Gastroesophageal sphincter (tissue), 4 donors: ENCODE measurements at regions not wholly inside any gene's neighbourhood (a gene's known extent, or its start where the extent isn't known, plus 50 kb on each side); places are given as distances from the start of the nearest gene placed in this dataset.

Experiments
- ATAC-seq: fragments of 150-250 bp; one replicate; pipeline ENCODE4 v1.9.1; 2016; ENCODE audit warnings: mild to moderate bottlenecking, moderate library complexity
- H3K27ac ChIP-seq, 4 donors: fragments of 200-600 bp; sonication (generic) in 3 of 4; 1 replicate in 3 of 4; 2 replicates in 1 of 4; pipeline ENCODE4 v1.5.1; 2016 to 2019
- H3K27me3 ChIP-seq: fragments of 200-600 bp; sonication (generic); one replicate; pipeline ENCODE4 v1.5.1; 2019
- H3K36me3 ChIP-seq, 2 donors: fragments of 200-600 bp; sonication (generic); one replicate each; pipeline ENCODE4 v1.5.1; 2019; ENCODE audit warnings: control low read depth in 1 of 2
- H3K4me1 ChIP-seq, 3 donors: fragments of 200-600 bp; sonication (generic); 1 replicate in 2 of 3; 2 replicates in 1 of 3; pipeline ENCODE4 v1.5.1; 2016 to 2019; ENCODE audit warnings: control low read depth in 2 of 3
- H3K4me3 ChIP-seq, 2 donors: fragments of 200-600 bp; sonication (generic); one replicate each; pipeline ENCODE4 v1.5.1; 2019; ENCODE audit warnings: mild to moderate bottlenecking in 1 of 2, moderate library complexity in 1 of 2
- H3K9me3 ChIP-seq, 3 donors: fragments of 200-600 bp; sonication (generic); one replicate each; pipeline ENCODE4 v1.5.1; 2017 to 2019; ENCODE audit warnings: control low read depth in 2 of 3
- CTCF ChIP-seq, 4 experiments: fragments of 200-600 bp in 2 of 4; fragments of 450-650 bp in 2 of 4; sonication (generic) in 1 of 4; IDR thresholded peaks; one replicate each; pipeline ENCODE4 v1.5.1; 2017 to 2019; ENCODE audit warnings: antibody characterized with exemption in 4 of 4, mild to moderate bottlenecking in 2 of 4, moderate library complexity in 2 of 4
- EP300 ChIP-seq: sonication (generic); formaldehyde crosslinking; IDR thresholded peaks from one replicate; pipeline ENCODE4 v1.6.1; 2017; ENCODE audit warnings: antibody characterized with exemption, mild to moderate bottlenecking
- POLR2A ChIP-seq, 2 donors: fragments of 450-650 bp; IDR thresholded peaks; one replicate each; pipeline ENCODE4 v1.6.1; 2017; ENCODE audit warnings: antibody characterized with exemption in 2 of 2, mild to moderate bottlenecking in 2 of 2, moderate library complexity in 1 of 2
- POLR2AphosphoS5 ChIP-seq: sonication (generic); formaldehyde crosslinking; IDR thresholded peaks from one replicate; pipeline ENCODE4 v1.6.1; 2017; ENCODE audit warnings: antibody characterized with exemption
- WGBS, 2 donors: methylation state at CpG; one replicate each; pipeline ENCODE4 v1.1.5; 2018; ENCODE audit warnings: low coverage in 1 of 2; 5-methylcytosine and 5-hydroxymethylcytosine counted together

GRCh38 chr13:99663908-99664307 is 162.6 kb downstream of the TM9SF2 start:
- no peak for ATAC-seq
- Histone ChIP-seq H3K4me1 (peaks cover 0 to 9% (median 0%) of the 10 kb centered on the region in 3 donors), H3K27ac (no peak overlapping the region), H3K36me3 (no peaks in the 10 kb centered on the region), H3K4me3 (no peak overlapping the region), H3K27me3 (no peaks in the 10 kb centered on the region), H3K9me3 (no peaks in the 10 kb centered on the region)
- no peak for TF ChIP-seq EP300
- TF ChIP-seq POLR2A (IDR thresholded peaks at IDR 0.05) = no peak
- no peak for TF ChIP-seq CTCF (IDR thresholded peaks at IDR 0.05)
- TF ChIP-seq POLR2AphosphoS5 = no peak
- WGBS, 2 donors = 87 to 100% methylated on average over 2 of the region's 2 CpGs

GRCh38 chr13:99663185-99663825 is 162.0 kb downstream of the TM9SF2 start:
- no peak for ATAC-seq
- Histone ChIP-seq H3K9me3 (no peaks in the 10 kb centered on the region), H3K4me3 (no peak overlapping the region), H3K4me1 (peaks cover 0 to 15% (median 0%) of the 10 kb centered on the region in 3 donors), H3K36me3 (no peaks in the 10 kb centered on the region), H3K27me3 (no peaks in the 10 kb centered on the region), H3K27ac (no peak overlapping the region)
- no peak for TF ChIP-seq EP300
- 89 to 95% methylated on average over 4 to 7 of the region's 10 CpGs for WGBS, 2 donors

GRCh38 chr13:99662678-99663077 is 161.4 kb downstream of the TM9SF2 start:
- Histone ChIP-seq H3K27me3 (no peaks in the 10 kb centered on the region), H3K27ac (no peak overlapping the region), H3K36me3 (no peaks in the 10 kb centered on the region), H3K9me3 (no peaks in the 10 kb centered on the region), H3K4me3 (no peak overlapping the region), H3K4me1 (peaks cover 0 to 21% (median 0%) of the 10 kb centered on the region in 3 donors)
- no peak for ATAC-seq
- WGBS, 2 donors = 87 to 94% methylated on average over 2 to 3 of the region's 3 CpGs
- no peak for TF ChIP-seq EP300
- no peak for TF ChIP-seq POLR2A (IDR thresholded peaks at IDR 0.05)
- TF ChIP-seq POLR2AphosphoS5 = no peak
- no peak for TF ChIP-seq CTCF (IDR thresholded peaks at IDR 0.05)

- ATAC-seq = no peak
- no peak overlapping the region for H3K4me3 ChIP-seq
- H3K36me3 ChIP-seq = no peaks in the 10 kb centered on the region
These were observed 160.5 kb downstream of the TM9SF2 start for GRCh38 chr13:99661791-99662190.

GRCh38 chr13:99659866-99660554 is 158.7 kb downstream of the TM9SF2 start:
- Histone ChIP-seq H3K27me3 (no peaks in the 10 kb centered on the region), H3K27ac (no peak overlapping the region), H3K4me1 (peaks cover 0 to 43% (median 0%) of the 10 kb centered on the region in 3 donors), H3K4me3 (no peak overlapping the region), H3K9me3 (no peaks in the 10 kb centered on the region), H3K36me3 (no peaks in the 10 kb centered on the region)
- ATAC-seq = no peak
- WGBS, 2 donors = 77 to 91% methylated on average over 11 of the region's 11 CpGs
- TF ChIP-seq CTCF (IDR thresholded peaks at IDR 0.05) (no peak), EP300 (no peak), POLR2AphosphoS5 (no peak), POLR2A (IDR thresholded peaks at IDR 0.05) (no peak)

More at GRCh38 chr13:99661791-99662190, 160.5 kb downstream of the TM9SF2 start:
- WGBS, 2 donors = 83 to 87% methylated on average over 3 of the region's 3 CpGs
- Histone ChIP-seq H3K9me3 (no peaks in the 10 kb centered on the region), H3K27me3 (no peaks in the 10 kb centered on the region), H3K4me1 (peaks cover 0 to 30% (median 0%) of the 10 kb centered on the region in 3 donors), H3K27ac (no peak overlapping the region)
- TF ChIP-seq POLR2A (IDR thresholded peaks at IDR 0.05) = no peak
- TF ChIP-seq EP300 = no peak
- no peak for TF ChIP-seq POLR2AphosphoS5
- no peak for TF ChIP-seq CTCF (IDR thresholded peaks at IDR 0.05)
